ENCODE measurements at regions not wholly inside any gene's neighbourhood (a gene's known extent, or its start where the extent isn't known, plus 50 kb on each side); places are given as distances from the start of the nearest gene placed in this dataset.
"Not testable (repeated sequence)": the region's sequence is repeated elsewhere in the genome, so short reads cannot be mapped to it uniquely, and the experiment has no call there.

DNA sequence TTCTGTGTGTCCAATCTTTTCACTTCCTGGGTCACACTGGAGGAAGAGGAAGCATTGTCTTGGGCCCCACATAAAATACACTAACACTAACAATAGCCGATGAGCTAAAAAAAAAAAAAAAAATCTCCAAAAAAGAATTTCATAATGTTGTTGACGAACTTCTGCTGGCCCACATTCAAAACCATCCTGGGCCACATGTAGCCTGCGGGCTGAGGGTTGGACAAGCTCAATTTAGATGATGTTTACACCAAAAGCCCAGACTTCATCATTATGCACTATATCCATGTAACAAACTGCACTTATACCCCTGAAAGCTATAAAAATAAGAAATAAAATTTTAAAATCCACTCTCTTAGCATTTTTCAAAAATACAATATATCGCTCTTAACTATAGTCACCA is 187.8 kb upstream of the PTBP2 start:
- DNase-seq (ENCODE audit: low read depth, low spot score), result no peak

GRCh38 chr1:96536581-96536980 is 185.0 kb upstream of the PTBP2 start:
- no peak for DNase-seq (ENCODE audit: low read depth, low spot score)

- no peak for DNase-seq (ENCODE audit: low read depth, low spot score)
Measured at GRCh38 chr1:96538111-96538641, 183.4 kb upstream of the PTBP2 start.

DNA sequence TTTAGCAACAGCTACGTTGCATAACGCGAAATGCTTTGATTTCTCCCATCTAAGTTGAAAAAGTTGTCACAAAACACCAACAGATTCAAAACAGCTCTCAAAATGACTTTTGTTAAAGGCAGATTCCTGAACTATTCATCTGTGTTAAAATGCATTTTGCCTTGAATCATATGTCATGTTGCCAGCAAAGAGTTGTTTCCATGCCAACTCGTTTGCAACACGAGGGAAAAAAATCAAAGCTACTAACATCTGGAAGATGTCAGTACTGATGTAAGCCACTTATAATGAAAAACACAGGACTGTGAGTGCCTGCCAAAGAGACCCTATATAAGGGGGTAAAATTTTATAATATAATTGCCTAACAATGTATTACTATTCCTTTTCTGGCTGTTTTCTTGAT is 182.7 kb upstream of the PTBP2 start:
- no peak for DNase-seq (ENCODE audit: low read depth, low spot score)

DNA sequence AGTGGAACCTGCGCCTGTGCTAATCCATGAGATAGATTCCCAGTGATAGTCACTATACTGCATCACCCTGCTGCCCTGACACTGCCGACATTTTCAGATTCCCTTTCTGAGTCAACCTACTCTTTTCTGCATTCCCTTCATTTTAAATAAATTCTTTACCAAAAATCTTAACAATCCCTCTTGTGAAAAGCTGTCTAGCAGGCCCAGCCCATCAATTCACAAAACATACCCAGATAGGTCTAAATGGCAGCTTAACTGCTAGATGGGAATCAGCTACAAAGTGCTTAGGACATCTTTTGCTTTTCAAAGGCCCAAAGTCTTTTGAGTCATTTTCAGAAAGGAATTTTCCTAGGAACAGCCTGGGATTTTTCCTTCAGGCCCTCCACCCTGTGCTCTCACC is 180.1 kb upstream of the PTBP2 start:
- no peak for DNase-seq (ENCODE audit: low read depth, low spot score)

DNA sequence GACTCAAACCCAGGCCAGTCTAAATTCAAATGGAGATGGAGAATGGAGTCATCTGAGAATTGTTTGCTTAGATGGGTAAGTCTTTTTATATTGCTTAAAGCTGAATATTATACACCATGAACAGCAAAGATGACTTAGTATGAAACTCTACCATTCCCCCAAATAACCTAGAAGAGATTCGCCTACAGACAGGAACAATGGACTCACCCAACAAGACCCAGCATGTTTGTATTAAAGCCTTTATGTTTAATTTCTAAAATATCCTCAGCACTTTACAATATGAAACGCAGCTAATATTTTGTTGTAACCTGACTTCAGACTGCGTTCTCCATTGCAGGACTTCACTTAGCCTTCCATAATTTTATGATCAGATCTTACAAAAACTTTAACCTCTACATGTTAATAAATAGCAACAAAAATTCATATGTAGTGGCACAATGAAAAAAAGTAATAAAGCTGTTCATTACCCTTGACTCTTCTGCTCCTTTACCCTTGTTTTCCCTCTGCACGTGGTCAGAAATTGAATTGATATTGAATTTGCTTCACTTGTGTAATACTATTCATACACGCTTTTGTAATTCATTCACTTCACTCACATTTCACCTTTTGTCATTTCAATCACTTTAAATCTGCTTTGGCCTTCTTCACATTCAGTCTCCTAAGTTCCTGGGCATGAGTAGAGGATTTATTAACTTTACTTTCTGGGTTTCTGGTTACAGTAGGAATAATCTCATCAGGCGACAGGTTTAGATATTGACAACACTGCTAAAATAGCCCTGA is 177.3 kb upstream of the PTBP2 start:
- no peak for DNase-seq (ENCODE audit: low read depth, low spot score)

DNA sequence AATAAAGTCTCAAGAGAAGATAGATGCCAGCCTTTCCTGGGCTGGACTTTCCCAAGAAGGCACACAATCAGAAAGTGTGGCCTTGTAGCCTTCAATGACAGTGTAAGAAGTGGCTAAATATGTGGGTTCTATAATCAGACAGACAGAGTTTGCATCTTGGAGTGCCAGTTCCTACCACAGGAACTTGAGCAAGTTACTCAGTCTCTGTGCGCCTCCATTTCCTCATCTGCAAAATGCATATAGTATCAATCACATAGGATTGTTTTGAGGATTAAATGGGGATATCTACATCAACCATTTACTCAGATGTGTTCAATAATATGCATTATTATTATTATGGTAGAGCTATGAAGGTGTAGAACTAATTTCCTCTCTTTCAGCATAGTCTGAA is 176.8 kb upstream of the PTBP2 start:
- no peak for DNase-seq (ENCODE audit: low read depth, low spot score)

- DNase-seq (ENCODE audit: low read depth, low spot score), result no peak
Measured at GRCh38 chr1:96545935-96546656, 175.5 kb upstream of the PTBP2 start.

GRCh38 chr1:96550061-96550460 is 171.5 kb upstream of the PTBP2 start:
- DNase-seq (ENCODE audit: low read depth, low spot score), result no peak

DNA sequence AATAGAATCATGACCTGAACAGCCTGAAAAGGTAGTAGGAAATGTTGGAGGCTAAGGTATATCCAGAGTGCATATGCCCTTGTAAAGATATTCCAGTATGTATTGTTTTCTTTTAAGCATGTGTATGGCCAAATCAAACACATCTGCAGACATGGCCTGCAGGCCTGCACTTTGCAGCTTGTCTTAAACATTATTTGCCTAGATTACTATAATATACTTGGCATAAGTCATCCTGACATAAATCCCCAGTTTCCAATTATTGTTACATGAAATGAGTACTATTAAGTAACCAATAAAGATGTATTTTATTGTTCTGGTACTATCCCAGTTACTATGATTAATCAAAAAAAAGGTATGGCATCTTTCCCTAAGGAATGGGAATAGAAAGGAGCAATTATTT is 169.1 kb upstream of the PTBP2 start:
- no peak for DNase-seq (ENCODE audit: low read depth, low spot score)

DNA sequence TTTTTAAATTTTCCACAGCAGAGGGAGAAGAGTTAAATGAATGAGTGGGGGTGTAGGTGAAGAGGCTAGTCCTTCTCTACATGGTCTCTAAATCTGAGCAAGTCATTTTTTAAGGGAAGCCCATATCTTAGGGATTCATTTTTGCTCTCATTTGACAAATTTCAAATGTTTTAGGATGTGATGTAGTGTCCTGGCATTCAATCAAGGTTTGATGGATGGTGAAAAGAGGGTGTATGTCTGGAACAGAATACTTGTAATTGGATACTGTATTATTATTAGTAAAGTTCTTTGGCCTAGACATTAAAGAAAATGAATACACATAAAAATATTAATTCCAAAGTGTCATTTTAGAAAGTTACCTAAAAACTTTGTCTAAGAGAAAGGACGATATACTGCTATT is 167.8 kb upstream of the PTBP2 start:
- no peak for DNase-seq (ENCODE audit: low read depth, low spot score)

DNA sequence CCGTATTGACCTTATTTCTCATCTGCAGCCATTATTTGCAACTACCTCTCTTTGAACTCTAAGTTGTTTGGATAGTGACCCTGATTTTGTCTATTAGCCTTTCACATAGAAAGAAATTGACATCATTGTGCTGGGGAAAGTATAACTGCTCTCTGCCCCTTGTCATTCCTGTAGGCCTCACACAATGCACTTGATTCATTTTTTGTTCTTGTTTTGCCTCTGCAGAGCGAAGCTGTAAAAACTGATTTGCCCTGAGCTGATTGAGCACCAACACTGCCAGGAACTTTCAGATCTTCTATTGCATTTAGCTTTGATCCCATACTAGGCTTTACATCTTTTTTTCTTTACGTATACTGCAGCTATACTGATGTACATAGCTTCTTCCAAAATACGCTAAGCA is 167.2 kb upstream of the PTBP2 start:
- no peak for DNase-seq (ENCODE audit: low read depth, low spot score)

- no peak for DNase-seq (ENCODE audit: low read depth, low spot score)
Measured at GRCh38 chr1:96557336-96557735, 164.2 kb upstream of the PTBP2 start.

GRCh38 chr1:96558635-96559034 is 162.9 kb upstream of the PTBP2 start:
- DNase-seq (ENCODE audit: low read depth, low spot score), result no peak

DNA sequence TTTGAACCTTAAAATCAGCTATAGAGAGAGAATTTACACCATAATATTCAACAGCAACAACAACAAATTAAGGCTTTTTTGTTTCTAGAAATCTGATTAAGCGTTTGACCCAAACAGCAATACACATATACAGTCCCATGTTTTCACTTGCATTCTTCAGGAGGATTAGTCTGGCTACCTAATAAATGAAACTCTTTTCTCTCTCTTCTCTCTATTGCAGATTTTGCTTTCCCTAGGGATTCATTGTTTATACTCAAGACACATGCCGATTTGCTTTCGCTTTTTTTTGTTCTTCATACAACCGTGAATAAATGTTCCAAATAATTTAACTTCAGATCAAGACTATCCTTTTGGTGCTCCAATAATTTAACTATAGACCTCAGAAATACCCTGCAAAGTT is 162.4 kb upstream of the PTBP2 start:
- no peak for DNase-seq (ENCODE audit: low read depth, low spot score)

GRCh38 chr1:96559707-96560596 is 161.6 kb upstream of the PTBP2 start:
- peak; percentile 76 for DNase-seq (ENCODE audit: low read depth, low spot score)

DNA sequence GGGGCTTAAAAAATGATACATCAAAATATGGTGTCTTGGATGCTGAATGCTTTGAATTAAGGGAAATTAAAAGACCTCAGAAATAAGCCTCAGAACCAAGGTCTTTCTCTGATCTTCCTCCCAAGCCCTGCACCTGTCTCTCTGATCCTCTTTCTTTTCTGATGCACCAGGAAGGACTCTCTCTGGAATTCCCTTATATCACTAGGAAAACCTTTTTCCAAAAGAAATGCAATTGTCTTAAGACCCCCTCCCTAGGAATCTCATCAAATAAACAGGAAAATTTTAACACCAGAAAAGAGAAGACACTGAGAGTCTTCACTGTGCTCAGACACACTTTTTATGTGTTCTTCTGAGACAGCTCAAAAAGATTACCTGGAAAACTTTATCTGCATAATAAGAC is 159.5 kb upstream of the PTBP2 start:
- no peak for DNase-seq (ENCODE audit: low read depth, low spot score)

DNA sequence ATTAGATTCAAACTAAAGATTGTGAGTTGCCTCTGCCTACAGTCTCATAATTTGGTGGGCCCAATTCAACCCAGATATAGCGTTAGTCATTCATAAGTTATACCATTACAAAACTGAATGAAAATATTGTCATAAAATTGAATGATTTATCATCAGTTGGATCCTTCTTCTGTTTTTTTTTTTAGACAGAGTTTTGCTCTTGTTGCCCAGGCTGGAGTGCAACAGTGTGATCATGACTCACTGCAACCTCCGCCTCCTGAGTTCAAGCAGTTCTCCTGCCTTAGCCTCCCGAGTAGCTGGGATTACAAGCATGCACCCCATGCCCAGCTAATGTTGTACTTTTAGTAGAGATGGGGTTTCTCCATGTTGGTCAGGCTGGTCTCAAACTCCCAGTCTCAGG is 157.2 kb upstream of the PTBP2 start:
- DNase-seq (ENCODE audit: low read depth, low spot score), result not testable (repeated sequence)

GRCh38 chr1:96565546-96565945 is 156.0 kb upstream of the PTBP2 start:
- DNase-seq (ENCODE audit: low read depth, low spot score), result no peak

- DNase-seq (ENCODE audit: low read depth, low spot score), result no peak
Measured at GRCh38 chr1:96568639-96569038, 152.9 kb upstream of the PTBP2 start.

- DNase-seq (ENCODE audit: low read depth, low spot score), result no peak
Measured at GRCh38 chr1:96569288-96569687, 152.3 kb upstream of the PTBP2 start.

DNA sequence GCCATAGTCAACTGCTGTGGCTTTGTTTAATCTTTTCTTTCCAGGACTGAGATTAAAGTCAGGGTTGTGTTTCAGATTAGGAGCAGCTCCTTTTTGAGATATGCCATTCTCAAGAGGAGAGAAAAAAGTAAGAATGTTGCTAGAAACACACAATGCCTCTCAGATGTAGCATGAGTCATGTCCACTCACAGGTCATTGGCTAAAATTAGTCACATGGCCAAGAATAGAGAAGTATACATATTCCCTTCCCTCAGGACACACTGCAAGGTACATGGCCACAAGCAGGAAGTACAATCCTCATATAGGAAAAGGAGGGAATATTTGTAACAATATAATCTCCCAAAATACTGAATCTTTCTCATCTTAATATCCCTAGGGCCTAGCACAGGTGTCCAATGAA is 141.9 kb upstream of the PTBP2 start:
- DNase-seq (ENCODE audit: low read depth, low spot score), result no peak
